Trophoblast cell (in vitro differentiated cells and primary cell): ENCODE measurements at regions not wholly inside any gene's neighbourhood (a gene's known extent, or its start where the extent isn't known, plus 50 kb on each side); places are given as distances from the start of the nearest gene placed in this dataset.

Experiments used
- DNase-seq, 2 donors: peaks; one replicate each; pipeline ENCODE4 v3.0.0-alpha.2; 2016
- H2AFZ ChIP-seq: 2 replicates; pipeline ENCODE4 v1.6.1; 2013; ENCODE audit warnings: low read length, moderate library complexity, mild to moderate bottlenecking; ENCODE audit not compliant: insufficient read depth, poor library complexity
- H2AK5ac ChIP-seq: 2 replicates; pipeline ENCODE4 v1.6.1; 2013; ENCODE audit warnings: mild to moderate bottlenecking, low read length
- H2BK120ac ChIP-seq: 2 replicates; pipeline ENCODE4 v1.6.1; 2013; ENCODE audit warnings: low read length, mild to moderate bottlenecking, moderate library complexity; ENCODE audit not compliant: insufficient read depth, poor library complexity
- H2BK12ac ChIP-seq: 2 replicates; pipeline ENCODE4 v1.6.1; 2013; ENCODE audit warnings: mild to moderate bottlenecking, low read length, moderate library complexity
- H2BK5ac ChIP-seq: 2 replicates; pipeline ENCODE4 v1.6.1; 2013; ENCODE audit warnings: low read length, low read depth, moderate library complexity, mild to moderate bottlenecking; ENCODE audit not compliant: poor library complexity
- H3K14ac ChIP-seq: 2 replicates; pipeline ENCODE4 v1.6.1; 2013; ENCODE audit warnings: mild to moderate bottlenecking, low read length
- H3K18ac ChIP-seq: 2 replicates; pipeline ENCODE4 v1.6.1; 2013; ENCODE audit warnings: mild to moderate bottlenecking, low read length
- H3K23ac ChIP-seq: 2 replicates; pipeline ENCODE4 v1.6.1; 2013; ENCODE audit warnings: low read length
- H3K27ac ChIP-seq: 2 replicates; pipeline ENCODE4 v1.5.1; 2013; ENCODE audit warnings: low read depth, mild to moderate bottlenecking, inconsistent platforms, low read length, moderate library complexity
- H3K27me3 ChIP-seq: 2 replicates; pipeline ENCODE4 v1.6.1; 2013; ENCODE audit warnings: inconsistent platforms, mild to moderate bottlenecking, low read length, moderate library complexity; ENCODE audit not compliant: insufficient read depth
- H3K36me3 ChIP-seq, 2 experiments: 1 replicate in 1 of 2; 2 replicates in 1 of 2; pipeline ENCODE4 v1.6.1; 2013; ENCODE audit warnings: low read length in 2 of 2, mild to moderate bottlenecking in 2 of 2, moderate library complexity in 1 of 2; ENCODE audit not compliant: insufficient read depth in 2 of 2, control insufficient read depth in 1 of 2
- H3K4ac ChIP-seq: 2 replicates; pipeline ENCODE4 v1.6.1; 2013; ENCODE audit warnings: low read depth, mild to moderate bottlenecking, low read length, moderate library complexity
- H3K4me1 ChIP-seq, 2 experiments: 1 replicate in 1 of 2; 2 replicates in 1 of 2; pipeline ENCODE4 v1.6.1; 2013; ENCODE audit warnings: low read length in 2 of 2, mild to moderate bottlenecking in 2 of 2, moderate library complexity in 1 of 2; ENCODE audit not compliant: insufficient read depth in 2 of 2, control insufficient read depth in 1 of 2
- H3K4me2 ChIP-seq: 2 replicates; pipeline ENCODE4 v1.6.1; 2013; ENCODE audit warnings: inconsistent platforms, mild to moderate bottlenecking, low read length, moderate library complexity
- H3K4me3 ChIP-seq: 2 replicates; pipeline ENCODE4 v1.5.1; 2013; ENCODE audit warnings: mild to moderate bottlenecking, low read depth, low read length, inconsistent platforms
- H3K79me1 ChIP-seq: one replicate; pipeline ENCODE4 v1.6.1; 2013; ENCODE audit warnings: low read length
- H3K79me2 ChIP-seq: 2 replicates; pipeline ENCODE4 v1.6.1; 2013; ENCODE audit warnings: low read length, mild to moderate bottlenecking; ENCODE audit not compliant: control insufficient read depth, insufficient read depth, poor library complexity
- H3K9ac ChIP-seq: 2 replicates; pipeline ENCODE4 v1.6.1; 2013; ENCODE audit warnings: mild to moderate bottlenecking, low read length
- H3K9me3 ChIP-seq: 2 replicates; pipeline ENCODE4 v1.6.1; 2013; ENCODE audit warnings: low read depth, mild to moderate bottlenecking, control low read depth, inconsistent platforms, low read length; ENCODE audit not compliant: insufficient read depth
- H4K12ac ChIP-seq: 2 replicates; pipeline ENCODE4 v1.6.1; 2013; ENCODE audit warnings: low read depth, mild to moderate bottlenecking, low read length, moderate library complexity
- H4K8ac ChIP-seq: 2 replicates; pipeline ENCODE4 v1.6.1; 2013; ENCODE audit warnings: low read depth, mild to moderate bottlenecking, low read length, moderate library complexity
- H4K91ac ChIP-seq: one replicate; pipeline ENCODE4 v1.6.1; 2013; ENCODE audit warnings: low read depth, mild to moderate bottlenecking, low read length, moderate library complexity
- WGBS: extraction: QIAGEN DNeasy Blood & Tissue Kit; methylation state at CpG from one replicate; pipeline ENCODE4 v1.1.7; 2013; ENCODE audit warnings: missing lambda C conversion rate; ENCODE audit not compliant: insufficient read length, insufficient coverage; ENCODE audit errors: extremely low coverage; 5-methylcytosine and 5-hydroxymethylcytosine counted together

DNA sequence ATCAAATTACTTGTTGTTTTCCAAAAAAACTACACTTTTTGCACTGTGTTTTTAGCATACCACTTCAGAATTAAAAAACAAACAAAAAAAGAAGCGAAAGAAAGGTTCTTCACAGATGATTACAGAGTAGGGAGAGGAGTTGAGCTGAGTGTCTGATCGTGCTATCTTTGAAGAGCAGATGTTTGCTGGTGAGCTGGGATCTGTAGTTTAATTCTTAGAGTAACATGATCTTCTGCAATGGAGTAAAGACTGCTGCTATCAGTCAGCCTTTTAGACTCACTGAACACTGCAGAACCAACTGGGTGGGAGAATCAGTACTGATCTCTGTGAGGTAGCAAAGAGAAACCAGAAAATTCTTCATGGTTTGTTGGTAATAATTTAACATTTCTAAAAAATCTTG, 1197.8 kb upstream of the SORCS1 start:
- no peaks in the 10 kb centered on the region for H3K79me1 ChIP-seq
- no peak overlapping the region for H3K14ac ChIP-seq
- H4K8ac ChIP-seq, result no peak overlapping the region
- no peak overlapping the region for H3K4me2 ChIP-seq
- H3K4ac ChIP-seq, result no peak overlapping the region
- H2BK120ac ChIP-seq, result no peak overlapping the region
- H3K9me3 ChIP-seq, result no peaks in the 10 kb centered on the region
- H2BK5ac ChIP-seq, result no peak overlapping the region
- no peak overlapping the region for H3K27ac ChIP-seq
- no peak overlapping the region for H2BK12ac ChIP-seq
- H3K18ac ChIP-seq, result no peak overlapping the region
- no peak overlapping the region for H3K23ac ChIP-seq
- H4K91ac ChIP-seq, result no peak overlapping the region
- no peaks in the 10 kb centered on the region for H3K79me2 ChIP-seq
- no peak overlapping the region for H4K12ac ChIP-seq
- H3K36me3 ChIP-seq, result no peaks in the 10 kb centered on the region
- no peaks in the 10 kb centered on the region for H3K4me1 ChIP-seq
- no peak overlapping the region for H3K9ac ChIP-seq
- no peaks in the 10 kb centered on the region for H3K27me3 ChIP-seq
- WGBS, result no CpG with 5 or more reads among the region's 2 CpGs
- no peak overlapping the region for H2AK5ac ChIP-seq
- DNase-seq, result no peak
- H2AFZ ChIP-seq, result no peak overlapping the region
- no peak overlapping the region for H3K4me3 ChIP-seq

DNA sequence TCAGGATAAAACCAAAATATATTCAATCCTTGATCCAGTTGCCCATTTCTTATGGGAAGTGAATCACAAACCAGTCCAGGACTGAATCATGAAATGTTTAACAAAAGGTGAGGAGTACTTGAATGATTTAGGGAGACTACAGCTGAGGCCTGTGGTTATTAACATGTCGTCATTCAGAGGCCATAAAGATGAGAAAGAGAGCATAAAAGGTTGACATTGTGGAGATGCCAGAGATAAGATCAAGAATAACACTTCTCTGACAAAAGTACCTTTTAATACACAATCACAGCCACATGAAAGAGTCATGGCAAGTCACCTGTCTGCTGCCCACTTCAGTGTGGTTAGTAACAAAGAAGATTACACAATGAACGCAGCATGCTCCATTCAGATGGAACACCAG, 1195.7 kb upstream of the SORCS1 start:
- no peak overlapping the region for H3K23ac ChIP-seq
- H3K27ac ChIP-seq, result no peak overlapping the region
- H2AFZ ChIP-seq, result no peak overlapping the region
- H3K9ac ChIP-seq, result no peak overlapping the region
- H2BK12ac ChIP-seq, result no peak overlapping the region
- H3K14ac ChIP-seq, result no peak overlapping the region
- WGBS, result no CpG with 5 or more reads among the region's 2 CpGs
- no peaks in the 10 kb centered on the region for H3K4me1 ChIP-seq
- no peak overlapping the region for H4K91ac ChIP-seq
- H3K9me3 ChIP-seq, result no peaks in the 10 kb centered on the region
- no peaks in the 10 kb centered on the region for H3K36me3 ChIP-seq
- H2BK5ac ChIP-seq, result no peak overlapping the region
- no peaks in the 10 kb centered on the region for H3K79me2 ChIP-seq
- no peak overlapping the region for H2BK120ac ChIP-seq
- H3K4me2 ChIP-seq, result no peak overlapping the region
- H3K4me3 ChIP-seq, result no peak overlapping the region
- no peak overlapping the region for H4K8ac ChIP-seq
- H3K4ac ChIP-seq, result no peak overlapping the region
- no peaks in the 10 kb centered on the region for H3K79me1 ChIP-seq
- H3K18ac ChIP-seq, result no peak overlapping the region
- H4K12ac ChIP-seq, result no peak overlapping the region
- no peak overlapping the region for H2AK5ac ChIP-seq
- no peaks in the 10 kb centered on the region for H3K27me3 ChIP-seq
- DNase-seq, result no peak

DNA sequence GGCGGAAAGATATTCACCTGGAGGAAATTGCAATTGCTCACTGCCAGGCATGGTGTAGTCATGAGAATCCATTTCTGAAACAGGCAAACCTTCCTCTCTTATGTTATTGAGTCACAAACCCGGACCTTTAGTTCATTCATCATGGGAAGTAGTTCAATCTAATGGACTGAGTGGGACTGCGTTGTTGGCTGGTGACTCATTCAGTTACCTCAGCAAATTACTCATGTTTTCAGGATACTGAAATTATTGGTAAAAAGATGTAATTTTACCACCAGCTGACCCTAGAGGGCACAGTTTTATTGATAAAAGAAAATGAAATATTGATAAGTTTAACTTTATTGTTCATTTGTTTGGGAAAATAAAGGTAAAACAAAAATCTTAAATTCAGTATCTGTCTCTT, 1194.4 kb upstream of the SORCS1 start:
- H2BK5ac ChIP-seq, result no peak overlapping the region
- no peak overlapping the region for H3K4me3 ChIP-seq
- H2BK12ac ChIP-seq, result no peak overlapping the region
- no peaks in the 10 kb centered on the region for H3K79me2 ChIP-seq
- no peak overlapping the region for H3K4ac ChIP-seq
- WGBS, result no CpG with 5 or more reads among the region's 3 CpGs
- H3K9ac ChIP-seq, result no peak overlapping the region
- no peak overlapping the region for H3K14ac ChIP-seq
- no peaks in the 10 kb centered on the region for H3K36me3 ChIP-seq
- H2AK5ac ChIP-seq, result no peak overlapping the region
- DNase-seq, result peak; percentile 16 to 36
- no peak overlapping the region for H2AFZ ChIP-seq
- H3K27ac ChIP-seq, result no peak overlapping the region
- no peak overlapping the region for H4K91ac ChIP-seq
- H3K4me1 ChIP-seq, result no peaks in the 10 kb centered on the region
- no peaks in the 10 kb centered on the region for H3K79me1 ChIP-seq
- H2BK120ac ChIP-seq, result no peak overlapping the region
- no peak overlapping the region for H3K18ac ChIP-seq
- no peak overlapping the region for H3K4me2 ChIP-seq
- H4K8ac ChIP-seq, result no peak overlapping the region
- no peaks in the 10 kb centered on the region for H3K9me3 ChIP-seq
- H3K27me3 ChIP-seq, result no peaks in the 10 kb centered on the region
- H4K12ac ChIP-seq, result no peak overlapping the region
- H3K23ac ChIP-seq, result no peak overlapping the region

DNA sequence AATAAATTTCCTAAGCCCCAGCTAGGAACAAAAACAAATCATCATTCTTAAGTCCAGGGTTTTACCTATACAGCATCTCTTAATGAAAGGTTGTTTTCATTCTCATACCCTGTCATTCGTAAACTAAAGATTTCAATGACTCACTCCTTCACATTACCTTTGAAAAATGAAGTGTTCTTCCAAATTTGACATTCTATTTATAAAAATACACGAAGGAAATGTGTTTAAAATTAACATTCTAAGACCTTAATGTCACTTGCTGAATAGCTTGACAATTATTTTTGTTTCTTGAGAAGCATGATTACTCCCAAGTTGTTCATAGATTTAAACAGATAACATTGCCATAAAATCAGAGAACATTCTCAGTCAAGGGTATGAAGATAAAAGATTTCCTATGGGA, 1188.3 kb upstream of the SORCS1 start:
- Histone ChIP-seq H3K4me2 (no peak overlapping the region), H2BK5ac (no peak overlapping the region), H2BK12ac (no peak overlapping the region), H3K27me3 (no peaks in the 10 kb centered on the region), H3K18ac (no peak overlapping the region), H4K91ac (no peak overlapping the region), H4K12ac (no peak overlapping the region), H3K9ac (no peak overlapping the region), H3K79me1 (no peaks in the 10 kb centered on the region), H3K14ac (no peak overlapping the region), H3K9me3 (no peaks in the 10 kb centered on the region), H2BK120ac (no peak overlapping the region), H2AK5ac (no peak overlapping the region), H3K27ac (no peak overlapping the region), H3K36me3 (no peaks in the 10 kb centered on the region), H3K79me2 (no peaks in the 10 kb centered on the region), H3K23ac (no peak overlapping the region), H3K4ac (no peak overlapping the region), H3K4me1 (no peaks in the 10 kb centered on the region), H2AFZ (no peak overlapping the region), H3K4me3 (no peak overlapping the region), H4K8ac (no peak overlapping the region)
- DNase-seq, result no peak
- WGBS, result no CpG with 5 or more reads among the region's 2 CpGs
